Peyer's patch (tissue), 4 donors: ENCODE measurements at regions not wholly inside any gene's neighbourhood (a gene's known extent, or its start where the extent isn't known, plus 50 kb on each side); places are given as distances from the start of the nearest gene placed in this dataset.

Source experiments
- POLR2A ChIP-seq, 2 donors: fragments of 450-650 bp; IDR thresholded peaks; one replicate each; pipeline ENCODE4 v1.5.1; 2017; ENCODE audit warnings: antibody characterized with exemption in 2 of 2, mild to moderate bottlenecking in 2 of 2, moderate library complexity in 2 of 2
- TF ChIP-seq, protein P1 (sequence below), 6 experiments: fragments of 450-650 bp in 4 of 6; fragments of 200-600 bp in 2 of 6; sonication (generic) in 1 of 6; IDR thresholded peaks; one replicate each; pipeline ENCODE4 v1.5.1; 2017 to 2019; ENCODE audit warnings: antibody characterized with exemption in 6 of 6, mild to moderate bottlenecking in 3 of 6, moderate library complexity in 1 of 6

DNA sequence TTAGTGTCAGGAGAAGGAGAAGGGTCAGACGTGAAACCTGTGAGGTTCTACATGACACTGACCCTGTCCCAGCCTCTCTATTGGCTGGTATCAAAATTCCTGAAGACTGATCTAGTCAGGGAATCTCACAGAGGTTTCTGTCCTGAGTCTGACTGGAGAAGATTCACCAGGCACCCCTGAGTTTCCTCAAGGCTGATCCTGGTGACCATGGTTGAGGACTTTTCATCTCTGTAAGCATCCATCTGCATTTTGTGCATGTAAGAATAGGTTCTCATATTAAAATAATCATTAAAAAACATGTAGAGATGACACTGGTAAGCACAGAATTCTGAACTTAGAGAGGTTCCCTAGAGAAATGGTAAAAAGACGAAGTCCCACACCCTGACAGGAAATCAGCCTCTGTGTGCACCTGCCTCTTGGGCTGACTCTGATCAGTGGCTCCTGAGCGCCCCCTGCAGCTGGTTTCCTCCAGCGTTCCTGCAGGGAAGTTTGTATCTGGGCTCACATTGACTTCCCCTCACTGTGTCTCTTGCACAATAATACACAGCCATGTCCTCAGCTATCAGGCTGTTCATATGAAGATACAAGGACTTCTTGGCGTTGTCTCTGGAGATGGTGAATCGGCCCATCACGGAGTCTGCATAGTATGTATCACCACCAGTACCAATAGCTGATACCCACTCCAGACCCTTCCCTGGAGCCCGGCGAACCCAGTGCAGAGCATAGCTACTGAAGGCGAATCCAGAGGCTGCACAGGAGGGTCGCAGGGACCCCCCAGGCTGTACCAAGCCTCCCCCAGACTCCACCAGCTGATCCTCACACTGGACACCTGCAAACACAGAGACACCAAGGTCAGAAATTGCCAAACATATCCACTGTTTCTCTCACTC lies 991.9 kb downstream of the TMEM121 start:
- TF ChIP-seq, protein P1, sequence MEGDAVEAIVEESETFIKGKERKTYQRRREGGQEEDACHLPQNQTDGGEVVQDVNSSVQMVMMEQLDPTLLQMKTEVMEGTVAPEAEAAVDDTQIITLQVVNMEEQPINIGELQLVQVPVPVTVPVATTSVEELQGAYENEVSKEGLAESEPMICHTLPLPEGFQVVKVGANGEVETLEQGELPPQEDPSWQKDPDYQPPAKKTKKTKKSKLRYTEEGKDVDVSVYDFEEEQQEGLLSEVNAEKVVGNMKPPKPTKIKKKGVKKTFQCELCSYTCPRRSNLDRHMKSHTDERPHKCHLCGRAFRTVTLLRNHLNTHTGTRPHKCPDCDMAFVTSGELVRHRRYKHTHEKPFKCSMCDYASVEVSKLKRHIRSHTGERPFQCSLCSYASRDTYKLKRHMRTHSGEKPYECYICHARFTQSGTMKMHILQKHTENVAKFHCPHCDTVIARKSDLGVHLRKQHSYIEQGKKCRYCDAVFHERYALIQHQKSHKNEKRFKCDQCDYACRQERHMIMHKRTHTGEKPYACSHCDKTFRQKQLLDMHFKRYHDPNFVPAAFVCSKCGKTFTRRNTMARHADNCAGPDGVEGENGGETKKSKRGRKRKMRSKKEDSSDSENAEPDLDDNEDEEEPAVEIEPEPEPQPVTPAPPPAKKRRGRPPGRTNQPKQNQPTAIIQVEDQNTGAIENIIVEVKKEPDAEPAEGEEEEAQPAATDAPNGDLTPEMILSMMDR (IDR thresholded peaks at IDR 0.05): peak; percentile 27 to 62 (median 43)
- TF ChIP-seq POLR2A (IDR thresholded peaks at IDR 0.05): no peak
